PC-9 (cell line): ENCODE measurements at regions not wholly inside any gene's neighbourhood (a gene's known extent, or its start where the extent isn't known, plus 50 kb on each side); places are given as distances from the start of the nearest gene placed in this dataset.

Experiments
- CTCF ChIP-seq: fragments of 200-600 bp; sonication (generic); conservative IDR thresholded peaks from 2 replicates; pipeline ENCODE4 v1.6.1; 2017; ENCODE audit warnings: mixed run types, antibody characterized with exemption, mild to moderate bottlenecking, moderate library complexity
- EZH2 ChIP-seq: fragments of 200-600 bp; sonication (generic); IDR thresholded peaks from 2 replicates; pipeline ENCODE4 v1.8.0; 2017; ENCODE audit warnings: antibody characterized with exemption, low read depth

DNA sequence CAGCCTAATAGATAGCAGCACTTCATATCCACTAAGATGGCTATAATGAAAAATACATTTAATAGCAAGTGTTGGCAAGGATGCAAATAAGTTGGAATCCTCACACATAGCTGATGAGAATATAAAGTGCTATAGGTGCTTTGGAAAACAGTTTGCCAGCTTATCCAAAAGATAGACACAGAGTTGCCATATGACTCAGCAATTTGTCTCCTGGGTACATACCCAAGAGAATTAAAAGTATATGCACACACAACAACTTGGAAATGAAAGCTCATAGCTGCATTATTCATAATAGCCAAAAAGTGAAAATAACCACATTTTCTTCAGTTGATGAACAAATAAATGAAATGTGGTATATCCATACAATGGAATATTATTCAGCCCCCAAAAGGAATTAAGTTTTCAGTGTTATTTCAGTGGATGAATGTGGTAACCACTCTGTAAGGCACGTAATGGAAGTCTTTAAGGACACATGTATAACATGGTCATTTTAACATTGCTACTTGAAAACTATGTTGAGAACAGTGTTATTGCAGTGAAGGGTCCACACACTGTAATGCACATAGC, 320.9 kb upstream of the ADGRL3 start:
- TF ChIP-seq CTCF (no peak), EZH2 (no peak)
